ENCODE measurements at regions not wholly inside any gene's neighbourhood (a gene's known extent, or its start where the extent isn't known, plus 50 kb on each side); places are given as distances from the start of the nearest gene placed in this dataset.

DNA sequence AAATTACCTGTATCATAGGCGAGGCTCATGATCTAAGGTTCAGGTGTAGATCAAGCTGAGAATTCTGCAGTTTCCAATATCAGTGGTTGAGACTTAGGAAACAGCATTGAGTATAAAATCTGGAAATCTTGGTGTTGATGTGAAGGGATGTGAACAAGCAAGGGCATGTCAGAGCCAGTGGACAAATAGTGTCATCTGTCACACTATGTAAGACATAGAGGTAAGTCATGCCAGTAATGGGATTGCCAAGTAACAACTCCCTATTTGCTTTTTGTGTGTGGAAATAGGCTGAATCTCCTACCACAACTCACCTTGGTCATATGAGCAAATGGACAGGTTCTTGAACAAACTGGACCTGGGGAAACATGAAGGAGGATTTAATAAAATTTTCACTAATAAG is 334.5 kb upstream of the EMCN start:
- POLR2A ChIA-PET = no interaction called here
- CTCF ChIA-PET = no interaction called here

DNA sequence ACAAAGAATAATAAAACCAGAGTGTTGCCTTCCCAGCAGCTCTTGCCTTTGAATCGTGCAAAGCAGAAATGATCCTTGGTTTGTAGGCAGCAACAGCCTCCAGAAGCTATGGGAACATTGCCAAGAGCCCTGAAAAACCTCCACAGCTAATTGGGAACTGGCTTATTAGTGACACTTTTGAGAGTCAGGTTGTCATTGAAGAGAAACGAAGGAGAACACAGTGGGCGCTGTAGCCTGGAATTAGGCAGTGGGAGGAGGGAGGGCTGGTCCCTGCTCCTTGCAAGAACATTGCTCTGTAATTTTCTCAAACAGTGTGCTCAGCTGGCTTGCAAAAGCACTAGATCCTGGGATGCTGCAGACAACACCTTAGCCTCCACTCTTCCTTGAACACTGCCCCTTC is 331.5 kb upstream of the EMCN start:
- POLR2A ChIA-PET = no interaction called here
- CTCF ChIA-PET = no interaction called here

DNA sequence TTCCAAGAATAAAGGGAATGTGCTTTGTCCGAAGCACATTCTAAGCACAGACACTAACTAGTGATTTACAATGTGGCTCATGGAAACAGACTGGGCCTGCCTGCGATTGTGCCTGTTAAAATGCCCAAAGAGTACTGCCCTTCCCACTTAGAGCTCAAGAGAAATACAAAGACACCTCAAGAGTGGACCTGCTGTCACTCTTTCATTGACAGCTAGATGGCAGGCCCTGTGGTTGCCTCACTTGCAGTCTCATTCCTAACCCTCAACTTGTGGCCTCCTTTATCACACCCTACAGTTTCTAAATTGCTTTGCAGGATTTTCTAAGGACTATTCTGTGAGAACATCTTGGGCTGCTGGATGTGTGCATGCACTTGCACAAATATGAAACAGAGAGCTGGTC is 331.0 kb upstream of the EMCN start:
- POLR2A ChIA-PET = no interaction called here
- CTCF ChIA-PET = no interaction called here

GRCh38 chr4:100843910-100844309 is 326.1 kb upstream of the EMCN start:
- POLR2A ChIA-PET = no interaction called here
- CTCF ChIA-PET = no interaction called here

DNA sequence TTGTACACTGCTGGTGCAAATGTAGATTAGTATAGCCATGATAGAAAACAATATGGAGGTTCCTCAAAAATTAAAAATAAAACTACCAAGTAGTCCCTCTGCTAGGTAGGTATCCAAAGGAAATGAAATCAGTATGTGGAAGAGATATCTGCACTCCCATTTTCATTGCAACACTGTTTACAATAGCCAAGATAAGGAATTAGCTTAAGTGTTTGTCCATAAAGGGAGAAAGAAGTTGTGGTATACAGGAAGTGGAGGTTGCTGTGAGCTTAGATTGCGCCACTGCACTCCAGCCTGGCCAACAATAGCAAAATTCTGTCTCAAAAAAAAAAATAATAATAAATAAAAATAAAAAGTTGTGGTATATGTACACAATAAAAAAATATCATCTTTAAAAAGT is 325.0 kb upstream of the EMCN start:
- ChIA-PET POLR2A (no interaction called here), CTCF (no interaction called here)

GRCh38 chr4:100841911-100842310 is 324.1 kb upstream of the EMCN start:
- POLR2A ChIA-PET = no interaction called here
- CTCF ChIA-PET = no interaction called here

DNA sequence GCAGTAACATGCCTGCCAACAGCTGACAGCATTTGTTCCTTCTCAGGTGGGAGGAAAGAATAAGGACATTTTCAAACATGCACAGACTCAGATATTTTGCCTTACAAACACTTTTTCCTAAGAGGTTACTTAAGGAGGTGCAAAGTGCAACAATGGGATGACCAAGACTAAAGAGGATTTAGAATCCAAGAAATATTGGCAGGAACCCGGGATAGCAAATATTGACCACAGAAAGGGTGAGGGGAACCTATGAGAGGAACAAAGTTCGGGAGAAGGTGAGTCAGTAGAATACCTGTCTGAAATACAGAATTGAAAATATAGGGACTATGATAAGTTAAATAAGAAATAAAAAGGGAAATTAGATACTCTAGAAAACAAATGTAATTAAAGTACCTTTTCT is 321.9 kb upstream of the EMCN start:
- ChIA-PET CTCF (no interaction called here), POLR2A (no interaction called here)

DNA sequence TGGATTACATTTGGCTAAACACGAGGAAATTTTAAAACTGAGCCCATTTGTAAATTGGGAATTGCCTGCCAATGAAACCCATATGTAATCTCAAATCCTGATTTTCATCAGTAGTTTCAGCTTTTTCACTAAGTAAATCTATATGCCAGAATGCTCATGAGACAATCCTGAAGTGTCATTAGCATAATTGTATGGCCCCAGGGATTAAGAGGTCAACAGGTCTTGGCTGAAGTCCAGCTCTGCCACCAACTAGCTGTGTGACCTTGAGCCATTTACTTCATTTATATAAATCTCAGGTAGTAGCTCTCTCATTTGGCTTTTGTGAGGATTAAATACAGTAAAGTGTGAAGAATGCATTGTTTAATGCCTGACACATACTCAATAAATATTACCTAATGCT is 320.5 kb upstream of the EMCN start:
- CTCF ChIA-PET = no interaction called here
- POLR2A ChIA-PET = no interaction called here

DNA sequence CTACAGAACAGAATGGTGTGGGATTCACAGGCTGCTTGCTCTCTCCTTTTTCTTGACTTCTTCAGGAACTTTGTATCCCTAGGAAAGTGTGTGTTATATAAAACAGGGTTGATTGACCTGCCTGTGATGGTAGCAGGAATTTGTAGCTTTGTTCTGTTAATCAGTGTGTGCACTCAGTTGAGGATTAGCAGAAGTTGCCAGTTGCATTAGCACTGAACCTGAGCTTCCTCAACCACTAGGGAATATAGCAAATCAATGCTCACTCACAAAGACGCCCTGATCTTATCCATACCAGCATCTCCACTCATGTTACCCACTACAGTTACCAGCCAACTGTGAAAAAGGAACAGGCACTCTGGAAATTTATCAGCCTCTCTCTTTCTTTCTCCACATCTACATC is 319.1 kb upstream of the EMCN start:
- ChIA-PET POLR2A (no interaction called here), CTCF (no interaction called here)

GRCh38 chr4:100834616-100835015 is 316.8 kb upstream of the EMCN start:
- ChIA-PET CTCF (no interaction called here), POLR2A (no interaction called here)

DNA sequence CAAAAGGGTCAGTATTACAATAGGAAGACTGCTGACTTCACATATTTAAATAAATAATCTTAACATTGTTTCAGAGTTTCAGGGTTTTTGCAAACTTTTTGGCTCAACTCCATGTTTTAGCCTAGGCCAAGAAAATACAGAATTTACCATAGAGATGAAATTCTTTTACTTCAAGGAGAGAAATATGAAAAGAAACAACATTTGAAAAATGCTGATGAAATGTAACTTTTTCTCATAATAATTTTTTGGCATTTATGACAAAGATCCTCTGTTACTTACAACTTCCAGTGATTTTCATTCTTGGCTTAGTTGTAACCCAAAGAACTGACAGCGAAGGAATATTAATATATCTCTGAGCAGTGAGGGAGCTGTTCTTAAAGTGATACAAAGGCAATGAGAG is 316.1 kb upstream of the EMCN start:
- ChIA-PET POLR2A (no interaction called here), CTCF (no interaction called here)

GRCh38 chr4:100828986-100829685 is 311.3 kb upstream of the EMCN start:
- CTCF ChIA-PET = no interaction called here

GRCh38 chr4:100828364-100828763 is 310.5 kb upstream of the EMCN start:
- POLR2A ChIA-PET = no interaction called here
- CTCF ChIA-PET = interaction anchor here (0.7 kb wide), 1 partner anchor 10 kb away, joined by 3 read pairs; no protein-coding TSS in a partner anchor

More at GRCh38 chr4:100828986-100829685, 311.3 kb upstream of the EMCN start:
- POLR2A ChIA-PET = no interaction called here

DNA sequence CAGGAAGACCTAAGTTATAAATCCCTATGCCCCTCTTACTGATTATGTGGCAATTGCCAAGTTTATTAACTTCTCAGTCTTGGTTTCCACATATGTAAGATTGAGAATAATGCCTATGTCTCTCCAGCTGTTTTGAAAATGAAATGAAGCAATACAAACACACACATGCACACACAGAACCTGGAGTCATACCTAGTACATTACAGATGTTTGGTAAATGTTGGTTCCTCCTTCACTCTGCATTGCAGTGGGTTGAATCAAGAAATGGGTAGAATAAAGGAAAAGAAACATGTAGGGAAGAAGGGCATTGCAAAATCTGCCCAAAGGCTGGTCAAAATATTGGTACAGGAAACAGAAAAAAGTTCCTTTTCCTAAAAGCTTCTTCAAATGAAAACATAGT is 309.9 kb upstream of the EMCN start:
- ChIA-PET CTCF (interaction anchor here (0.7 kb wide), 1 partner anchor 11 kb away, joined by 3 read pairs; no protein-coding TSS in a partner anchor), POLR2A (interaction anchor here (0.7 kb wide), 1 partner anchor 876 kb away, joined by 3 read pairs; no protein-coding TSS in a partner anchor)

- POLR2A ChIA-PET = no interaction called here
- CTCF ChIA-PET = no interaction called here
Measured at GRCh38 chr4:100826808-100827548, 309.2 kb upstream of the EMCN start.

DNA sequence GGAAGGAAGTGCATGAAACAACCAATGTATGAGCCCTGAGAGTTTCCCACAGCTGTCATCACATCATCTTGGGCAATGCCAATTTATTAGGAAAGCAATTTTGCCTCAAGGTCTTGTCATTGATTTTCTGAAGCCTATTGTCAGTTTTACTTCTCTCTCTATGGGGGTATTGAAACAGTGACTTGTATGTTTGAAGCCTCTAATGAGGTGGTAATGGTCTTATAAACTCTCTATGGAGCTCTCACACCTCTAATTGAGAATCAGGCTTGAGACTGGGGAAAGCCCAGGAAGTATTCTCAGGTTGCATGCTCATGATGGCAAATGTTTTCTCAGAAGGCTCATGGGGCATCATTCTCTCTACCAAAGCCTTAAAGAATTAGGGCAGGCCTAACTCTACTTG is 308.2 kb upstream of the EMCN start:
- ChIA-PET CTCF (no interaction called here), POLR2A (no interaction called here)

DNA sequence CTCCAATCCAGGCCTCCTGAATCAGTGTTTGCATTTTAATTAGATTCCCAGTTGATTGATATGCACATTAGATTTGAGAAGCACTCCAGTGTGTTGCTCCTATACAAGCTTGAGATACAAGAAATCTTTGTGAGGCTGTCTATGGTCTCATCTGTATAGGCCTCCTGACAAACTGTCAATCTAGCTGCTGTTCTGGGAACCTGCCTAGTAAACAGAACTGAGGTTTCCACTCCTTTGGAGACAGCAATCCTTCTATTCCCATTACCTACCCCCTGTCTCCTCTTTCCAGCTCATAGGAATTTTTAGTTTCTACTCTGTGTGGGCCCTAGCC is 306.1 kb upstream of the EMCN start:
- CTCF ChIA-PET = no interaction called here

GRCh38 chr4:100823066-100823992 is 305.5 kb upstream of the EMCN start:
- POLR2A ChIA-PET = interaction anchor here (0.6 kb wide), 1 partner anchor 730 kb away, joined by 3 read pairs; no protein-coding TSS in a partner anchor
- CTCF ChIA-PET = no interaction called here

More for the DNA sequence above, 306.1 kb upstream of the EMCN start:
- POLR2A ChIA-PET = no interaction called here

DNA sequence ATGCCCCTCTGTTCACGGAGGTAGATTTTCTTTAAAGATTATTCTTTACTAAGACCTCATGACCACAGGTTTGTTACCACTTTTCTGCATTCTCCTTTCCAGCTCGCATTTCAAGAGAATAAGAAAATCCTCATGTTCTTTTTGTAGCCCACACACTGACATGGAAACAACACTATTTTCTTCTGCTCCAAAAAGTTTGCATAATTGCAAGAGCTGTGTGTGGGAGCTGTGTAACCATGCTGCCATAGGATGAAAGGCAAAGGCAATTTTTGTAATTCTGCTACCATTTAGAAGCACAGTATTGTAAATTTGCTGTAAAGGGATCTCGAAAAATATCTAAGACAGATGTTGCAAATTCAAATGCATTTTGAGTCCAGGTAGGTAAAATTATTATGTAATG is 302.4 kb upstream of the EMCN start:
- CTCF ChIA-PET = no interaction called here
- POLR2A ChIA-PET = no interaction called here

DNA sequence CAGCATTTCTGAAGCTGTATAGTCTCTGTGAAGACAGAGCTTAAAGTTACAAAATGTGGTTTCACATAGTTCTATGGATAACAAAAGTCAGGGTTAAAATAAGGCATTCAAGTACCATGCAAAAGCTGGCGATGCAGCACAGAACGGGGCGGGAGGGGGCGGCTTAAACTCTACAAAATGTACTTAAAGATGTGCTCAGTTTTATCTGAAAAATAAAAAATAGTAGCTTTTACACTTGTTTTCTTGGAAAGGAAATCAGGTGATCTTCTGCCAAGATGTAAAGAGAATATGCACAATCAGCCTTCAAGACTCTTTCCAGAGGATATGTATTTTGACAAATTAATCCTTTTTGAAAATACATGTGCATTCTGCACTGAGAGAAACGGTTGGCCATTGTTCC is 301.7 kb upstream of the EMCN start:
- ChIA-PET POLR2A (no interaction called here), CTCF (no interaction called here)
